Uterus (tissue), 3 donors: ENCODE measurements at regions not wholly inside any gene's neighbourhood (a gene's known extent, or its start where the extent isn't known, plus 50 kb on each side); places are given as distances from the start of the nearest gene placed in this dataset.

ENCODE experiments used
- DNase-seq, 2 donors: peaks; one replicate each; pipeline ENCODE4 v3.0.0-alpha.2; 2019 to 2020
- H3K27ac ChIP-seq, 2 donors: fragments of 200-600 bp; sonication (generic); 1 replicate in 1 of 2; 2 replicates in 1 of 2; pipeline ENCODE4 v1.5.1; 2016 to 2018
- H3K27me3 ChIP-seq, 2 donors: fragments of 200-600 bp; sonication (generic); one replicate each; pipeline ENCODE4 v1.5.1; 2018 to 2019; ENCODE audit warnings: control low read depth in 1 of 2
- H3K36me3 ChIP-seq, 2 donors: fragments of 200-600 bp; sonication (generic); one replicate each; pipeline ENCODE4 v1.5.1; 2019; ENCODE audit warnings: control low read depth in 1 of 2
- H3K4me1 ChIP-seq, 2 donors: fragments of 200-600 bp; sonication (generic); one replicate each; pipeline ENCODE4 v1.5.1; 2018 to 2019; ENCODE audit warnings: control low read depth in 1 of 2
- H3K4me3 ChIP-seq, 2 donors: fragments of 200-600 bp; sonication (generic); 1 replicate in 1 of 2; 2 replicates in 1 of 2; pipeline ENCODE4 v1.5.1; 2018 to 2019; ENCODE audit warnings: mild to moderate bottlenecking in 1 of 2
- H3K9me3 ChIP-seq, 2 donors: fragments of 200-600 bp; sonication (generic); one replicate each; pipeline ENCODE4 v1.5.1; 2019; ENCODE audit warnings: control low read depth in 1 of 2
- CTCF ChIP-seq, 4 experiments: fragments of 200-600 bp in 2 of 4; fragments of 450-650 bp in 2 of 4; sonication (generic) in 2 of 4; IDR thresholded peaks; one replicate each; pipeline ENCODE4 v1.5.1; 2016 to 2019; ENCODE audit warnings: antibody characterized with exemption in 4 of 4, mild to moderate bottlenecking in 2 of 4, moderate library complexity in 1 of 4
- POLR2A ChIP-seq, 2 donors: fragments of 450-650 bp; IDR thresholded peaks; one replicate each; pipeline ENCODE4 v1.6.1; 2016; ENCODE audit warnings: antibody characterized with exemption in 2 of 2, mild to moderate bottlenecking in 1 of 2, moderate library complexity in 1 of 2
- intact Hi-C: fragments of 100-400 bp; cut with DNase I; formaldehyde crosslinking; loops from one replicate; pipeline ENCODE4 v1.15.1; 2023; ENCODE audit warnings: low total_unique reads
- donor health status: DM: yes; HTN: yes; CAD: no.

- Histone ChIP-seq H3K9me3 (no peaks in the 10 kb centered on the region), H3K27ac (no peak overlapping the region), H3K4me3 (no peak overlapping the region), H3K4me1 (no peaks in the 10 kb centered on the region), H3K27me3 (no peaks in the 10 kb centered on the region), H3K36me3 (no peaks in the 10 kb centered on the region)
- no peak for DNase-seq
- TF ChIP-seq CTCF (IDR thresholded peaks at IDR 0.05) (no peak), POLR2A (IDR thresholded peaks at IDR 0.05) (no peak)
- intact Hi-C loops, result no loop called here
Measured at GRCh38 chr9:28678097-28678496, 1104.8 kb upstream of the C9orf72 start.

GRCh38 chr9:28688172-28688571 lies 1114.9 kb upstream of the C9orf72 start:
- H3K27me3 ChIP-seq, result no peaks in the 10 kb centered on the region
- no peak for TF ChIP-seq POLR2A (IDR thresholded peaks at IDR 0.05)
- no peak for TF ChIP-seq CTCF (IDR thresholded peaks at IDR 0.05)
- no peak for DNase-seq
- no peak overlapping the region for H3K4me3 ChIP-seq
- H3K4me1 ChIP-seq, result no peaks in the 10 kb centered on the region
- H3K9me3 ChIP-seq, result no peaks in the 10 kb centered on the region
- H3K36me3 ChIP-seq, result no peaks in the 10 kb centered on the region
- no peak overlapping the region for H3K27ac ChIP-seq
- intact Hi-C loops, result no loop called here

GRCh38 chr9:28692012-28692411 lies 1118.7 kb upstream of the C9orf72 start:
- no peak overlapping the region for H3K4me3 ChIP-seq
- H3K9me3 ChIP-seq, result no peaks in the 10 kb centered on the region
- TF ChIP-seq POLR2A (IDR thresholded peaks at IDR 0.05) (no peak), CTCF (IDR thresholded peaks at IDR 0.05) (no peak)
- no peaks in the 10 kb centered on the region for H3K27me3 ChIP-seq
- H3K4me1 ChIP-seq, result no peaks in the 10 kb centered on the region
- DNase-seq, result no peak
- intact Hi-C loops, result no loop called here
- H3K27ac ChIP-seq, result no peak overlapping the region
- H3K36me3 ChIP-seq, result no peaks in the 10 kb centered on the region

GRCh38 chr9:28696960-28697359 lies 1123.7 kb upstream of the C9orf72 start:
- Histone ChIP-seq H3K4me3 (no peak overlapping the region), H3K9me3 (peaks cover 0 to 4% of the 10 kb centered on the region in 2 donors), H3K27me3 (no peaks in the 10 kb centered on the region), H3K36me3 (no peaks in the 10 kb centered on the region), H3K4me1 (no peaks in the 10 kb centered on the region), H3K27ac (no peak overlapping the region)
- no peak for TF ChIP-seq CTCF (IDR thresholded peaks at IDR 0.05)
- no peak for TF ChIP-seq POLR2A (IDR thresholded peaks at IDR 0.05)
- intact Hi-C loops, result no loop called here
- no peak for DNase-seq

- H3K27ac ChIP-seq, result no peak overlapping the region
- intact Hi-C loops, result no loop called here
- no peaks in the 10 kb centered on the region for H3K36me3 ChIP-seq
- H3K9me3 ChIP-seq, result peaks cover 0 to 4% of the 10 kb centered on the region in 2 donors
- no peaks in the 10 kb centered on the region for H3K27me3 ChIP-seq
- TF ChIP-seq CTCF (IDR thresholded peaks at IDR 0.05) (no peak), POLR2A (IDR thresholded peaks at IDR 0.05) (no peak)
- DNase-seq, result no peak
- no peak overlapping the region for H3K4me3 ChIP-seq
- no peaks in the 10 kb centered on the region for H3K4me1 ChIP-seq
Measured at GRCh38 chr9:28699632-28700031, 1126.4 kb upstream of the C9orf72 start.
